A549 (cell line): ENCODE measurements at regions not wholly inside any gene's neighbourhood (a gene's known extent, or its start where the extent isn't known, plus 50 kb on each side); places are given as distances from the start of the nearest gene placed in this dataset.

Experiments
- ATAC-seq, 2 experiments: fragments of 200-7000 bp in 1 of 2; fragments of >200 bp in 1 of 2; cut with Nextera tagmentation in 1 of 2; cut with Tn5 transposase in 1 of 2; 3 replicates each; pipeline versions ENCODE4 v1.8.0 to v1.9.1; 2018 to 2020; ENCODE audit warnings: mild to moderate bottlenecking in 1 of 2, moderate library complexity in 1 of 2
- CTCF ChIA-PET: fragments of 300-600 bp; sonication (Branson Sonifier 250); formaldehyde crosslinking; extraction: SDS; loops from one replicate; lab custom pipeline; 2021; ENCODE audit warnings: antibody characterized with exemption, inconsistent platforms; lab: Yijun Ruan, JAX
- POLR2A ChIA-PET: fragments of 350-600 bp; formaldehyde crosslinking; extraction: SDS; loops from one replicate; lab custom pipeline; 2021; ENCODE audit warnings: antibody characterized with exemption, inconsistent platforms; lab: Yijun Ruan, JAX
- DNase-seq, 2 experiments: peaks; one replicate each; pipeline versions ENCODE4 v3.0.0 to v3.0.0-alpha.2; 2011 to 2016; ENCODE audit warnings: low read depth in 1 of 2, low spot score in 1 of 2
- FAIRE-seq: peaks from 2 replicates; lab custom pipeline; 2011; peaks lifted over from hg19 to GRCh38; lab: Jason Lieb, UNC
- H3K27ac ChIP-seq, 2 experiments: fragments of >200 bp; sonication (Bioruptor Twin); formaldehyde crosslinking; 3 replicates each; pipeline ENCODE4 v1.5.1; 2016 to 2017
- H3K4me1 ChIP-seq: fragments of >200 bp; sonication (Bioruptor Twin); formaldehyde crosslinking; 3 replicates; pipeline ENCODE4 v1.6.1; 2016
- H3K4me2 ChIP-seq: fragments of >200 bp; sonication (Bioruptor Twin); formaldehyde crosslinking; 3 replicates; pipeline ENCODE4 v1.6.1; 2016
- H3K4me3 ChIP-seq: fragments of >200 bp; sonication (Bioruptor Twin); formaldehyde crosslinking; 3 replicates; pipeline ENCODE4 v1.5.1; 2016
- H3K9me3 ChIP-seq: fragments of >200 bp; sonication (Bioruptor Twin); formaldehyde crosslinking; 3 replicates; pipeline ENCODE4 v1.6.1; 2016
- CEBPB ChIP-seq, 2 experiments: fragments of >200 bp in 1 of 2; sonication (Bioruptor Twin) in 1 of 2; formaldehyde crosslinking in 1 of 2; IDR thresholded peaks; 2 replicates each; pipeline ENCODE4 v1.6.1; 2012 to 2016
- CHD2 ChIP-seq: fragments of 150-350 bp; IDR thresholded peaks from 2 replicates; pipeline ENCODE4 v1.6.1; 2014; ENCODE audit warnings: low read length; ENCODE audit not compliant: partially characterized antibody
- CHD4 ChIP-seq: fragments of 200-600 bp; sonication (generic); IDR thresholded peaks from 2 replicates; pipeline ENCODE4 v1.6.1; 2016; ENCODE audit warnings: antibody characterized with exemption, mild to moderate bottlenecking, borderline replicate concordance
- CTCF ChIP-seq: fragments of >200 bp; sonication (Bioruptor Twin); formaldehyde crosslinking; IDR thresholded peaks from 3 replicates; pipeline ENCODE4 v1.5.1; 2016
- EP300 ChIP-seq, 2 experiments: fragments of >200 bp; sonication (Bioruptor Twin); formaldehyde crosslinking; IDR thresholded peaks; 2 replicates in 1 of 2; 3 replicates in 1 of 2; pipeline ENCODE4 v1.6.1; 2016 to 2017
- ESRRA ChIP-seq: fragments of 150-350 bp; IDR thresholded peaks from 2 replicates; pipeline ENCODE4 v1.6.1; 2014; ENCODE audit warnings: mild to moderate bottlenecking, low read length, borderline replicate concordance
- FOSB ChIP-seq: fragments of 250-450 bp; sonication (Bioruptor Pico); IDR thresholded peaks from 2 replicates; pipeline ENCODE4 v1.5.0; 2020; ENCODE audit warnings: mild to moderate bottlenecking, moderate library complexity
- FOSL2 ChIP-seq, 2 experiments: fragments of 450-650 bp in 1 of 2; fragments of >200 bp in 1 of 2; sonication (Bioruptor Twin) in 1 of 2; formaldehyde crosslinking; IDR thresholded peaks; 2 replicates each; pipeline versions ENCODE4 v1.5.0 to v1.6.1; 2016 to 2020; ENCODE audit warnings: mild to moderate bottlenecking in 1 of 2, moderate library complexity in 1 of 2
- GATA3 ChIP-seq: IDR thresholded peaks from 2 replicates; pipeline ENCODE4 v1.6.1; 2012; ENCODE audit warnings: borderline replicate concordance
- HES2 ChIP-seq: fragments of >200 bp; sonication (Bioruptor Twin); formaldehyde crosslinking; IDR thresholded peaks from 2 replicates; pipeline ENCODE4 v1.6.1; 2016
- HOXA7 ChIP-seq: fragments of 250-450 bp; sonication (Bioruptor Pico); IDR thresholded peaks from 2 replicates; pipeline ENCODE4 v1.5.0; 2020; ENCODE audit warnings: mild to moderate bottlenecking, moderate library complexity
- HOXB5 ChIP-seq: fragments of 250-450 bp; sonication (Bioruptor Pico); IDR thresholded peaks from 2 replicates; pipeline ENCODE4 v1.5.0; 2020; ENCODE audit warnings: mild to moderate bottlenecking, moderate library complexity
- JUN ChIP-seq, 2 experiments: fragments of >200 bp; sonication (Bioruptor Twin); formaldehyde crosslinking; IDR thresholded peaks; 2 replicates in 1 of 2; 3 replicates in 1 of 2; pipeline ENCODE4 v1.6.1; 2016 to 2017
- JUNB ChIP-seq: fragments of >200 bp; sonication (Bioruptor Twin); formaldehyde crosslinking; IDR thresholded peaks from 2 replicates; pipeline ENCODE4 v1.6.1; 2016
- KDM5A ChIP-seq: fragments of 200-600 bp; sonication (generic); IDR thresholded peaks from 2 replicates; pipeline ENCODE4 v1.6.1; 2016; ENCODE audit warnings: antibody characterized with exemption, mild to moderate bottlenecking
- MAX ChIP-seq: IDR thresholded peaks from 2 replicates; pipeline ENCODE4 v1.6.1; 2012
- MAZ ChIP-seq: fragments of 150-350 bp; IDR thresholded peaks from 2 replicates; pipeline ENCODE4 v1.6.1; 2014; ENCODE audit warnings: antibody characterized with exemption, low read depth, low read length, borderline replicate concordance
- NFE2L2 ChIP-seq: fragments of 150-350 bp; conservative IDR thresholded peaks from 2 replicates; pipeline ENCODE4 v1.6.1; 2014; ENCODE audit warnings: low read length
- NR3C1 ChIP-seq: fragments of >200 bp; sonication (Bioruptor Twin); formaldehyde crosslinking; IDR thresholded peaks from 3 replicates; pipeline ENCODE4 v1.6.1; 2017
- PBX3 ChIP-seq: IDR thresholded peaks from 2 replicates; pipeline ENCODE4 v1.6.1; 2012
- PHF8 ChIP-seq: fragments of 200-600 bp; sonication (generic); IDR thresholded peaks from 2 replicates; pipeline ENCODE4 v1.6.1; 2016; ENCODE audit warnings: low read depth, mild to moderate bottlenecking, antibody characterized with exemption, moderate library complexity, borderline replicate concordance
- RAD21 ChIP-seq, 2 experiments: fragments of >200 bp in 1 of 2; sonication (Bioruptor Twin) in 1 of 2; formaldehyde crosslinking in 1 of 2; IDR thresholded peaks in 1 of 2; conservative IDR thresholded peaks in 1 of 2; 2 replicates in 1 of 2; 3 replicates in 1 of 2; pipeline ENCODE4 v1.6.1; 2012 to 2018; ENCODE audit warnings: inconsistent platforms in 1 of 2
- SMC3 ChIP-seq: fragments of >200 bp; sonication (Bioruptor Twin); formaldehyde crosslinking; IDR thresholded peaks from 3 replicates; pipeline ENCODE4 v1.6.1; 2018; ENCODE audit warnings: inconsistent platforms
- SREBF2 ChIP-seq: fragments of 450-650 bp; IDR thresholded peaks from 2 replicates; pipeline ENCODE4 v1.6.1; 2014; ENCODE audit warnings: mild to moderate bottlenecking, moderate library complexity
- TFCP2L1 ChIP-seq: fragments of 250-450 bp; sonication (Bioruptor Pico); IDR thresholded peaks from 2 replicates; pipeline ENCODE4 v1.5.0; 2021; ENCODE audit warnings: mild to moderate bottlenecking
- ZC3H11A ChIP-seq: fragments of 450-650 bp; IDR thresholded peaks from 2 replicates; pipeline ENCODE4 v1.6.1; 2014; ENCODE audit warnings: antibody characterized with exemption, mild to moderate bottlenecking
- ZNF302 ChIP-seq: fragments of 250-450 bp; sonication (Bioruptor Pico); IDR thresholded peaks from 2 replicates; pipeline ENCODE4 v1.9.0; 2021; ENCODE audit warnings: inconsistent platforms, mild to moderate bottlenecking, moderate library complexity
- WGBS: methylation state at CpG from one replicate; pipeline ENCODE4 v1.1.6; 2017; ENCODE audit errors: missing lambda C conversion rate; 5-methylcytosine and 5-hydroxymethylcytosine counted together

- no peak for FAIRE-seq
- Histone ChIP-seq H3K4me2 (no peak overlapping the region), H3K4me1 (no peaks in the 10 kb centered on the region)
- POLR2A ChIA-PET = no interaction called here
- TF ChIP-seq JUN (IDR thresholded peaks at IDR 0.05) (no peak), ZNF302 (no peak), NR3C1 (no peak), CEBPB (IDR thresholded peaks at IDR 0.05) (no peak), ZC3H11A (no peak), CHD4 (no peak), HES2 (no peak), PHF8 (no peak), RAD21 (conservative IDR thresholded peaks at IDR 0.05 in 1 of 2, IDR thresholded peaks at IDR 0.05 in 1 of 2) (no peak), KDM5A (no peak), PBX3 (no peak), SMC3 (no peak), SREBF2 (no peak), NFE2L2 (no peak), ESRRA (no peak), CHD2 (no peak), MAX (no peak), JUNB (no peak), FOSB (CRISPR knock-in tag) (no peak), GATA3 (no peak)
- TF ChIP-seq, all 56 proteins: peak for 0
- ATAC-seq (no peak), DNase-seq (no peak)
- H3K27ac ChIP-seq = no peak overlapping the region
- H3K9me3 ChIP-seq = no peaks in the 10 kb centered on the region
- no peak overlapping the region for H3K4me3 ChIP-seq
- CTCF ChIA-PET = no interaction called here
Observed at GRCh38 chr12:60107992-60108391, 512.2 kb downstream of the SLC16A7 start.

- CTCF ChIA-PET = no interaction called here
- WGBS = 48% methylated on average over 2 of the region's 2 CpGs
Observed at GRCh38 chr12:60112063-60112462, 516.2 kb downstream of the SLC16A7 start.

More at GRCh38 chr12:60112063-60112462, 516.2 kb downstream of the SLC16A7 start:
- no peaks in the 10 kb centered on the region for H3K9me3 ChIP-seq
- TF ChIP-seq JUNB (no peak), TFCP2L1 (no peak), HOXA7 (CRISPR knock-in tag) (no peak), MAZ (no peak), CHD4 (no peak), EP300 (IDR thresholded peaks at IDR 0.05) (no peak), ESRRA (no peak), FOSL2 (IDR thresholded peaks at IDR 0.05) (no peak), FOSL2 (CRISPR knock-in tag; IDR thresholded peaks at IDR 0.05) (no peak), CTCF (no peak), HOXB5 (CRISPR knock-in tag) (no peak), NR3C1 (no peak)
- TF ChIP-seq, all 56 proteins: peak for 0
- POLR2A ChIA-PET = no interaction called here
- Histone ChIP-seq H3K27ac (no peak overlapping the region), H3K4me2 (no peak overlapping the region), H3K4me1 (no peaks in the 10 kb centered on the region), H3K4me3 (no peak overlapping the region)
- FAIRE-seq (no peak), DNase-seq (no peak), ATAC-seq (no peak)
